PC-3 (cell line): ENCODE measurements at regions not wholly inside any gene's neighbourhood (a gene's known extent, or its start where the extent isn't known, plus 50 kb on each side); places are given as distances from the start of the nearest gene placed in this dataset.

ENCODE experiments used
- ATAC-seq: fragments of 200-7000 bp; cut with Tn5 transposase; 2 replicates; pipeline ENCODE4 v1.9.1; 2020; ENCODE audit warnings: mild to moderate bottlenecking, moderate library complexity
- BruUV-seq: library from RNA; stranded (reverse); fragments of 400-500 nt; replicated peaks from 2 replicates; lab custom pipeline; 2021; lab: Mats Ljungman, UMichigan
- CTCF ChIA-PET: fragments of 300-600 bp; sonication (Branson Sonifier 250); formaldehyde crosslinking; loops from one replicate; lab custom pipeline; 2022; ENCODE audit warnings: antibody characterized with exemption; lab: Charles Lee
- POLR2A ChIA-PET: fragments of 300-600 bp; sonication (Branson Sonifier 250); formaldehyde crosslinking; loops from one replicate; lab custom pipeline; 2022; ENCODE audit warnings: antibody characterized with exemption; ENCODE audit not compliant: unreplicated experiment; lab: Charles Lee
- DNase-seq: peaks from one replicate; pipeline ENCODE4 v3.0.0-alpha.2; 2015
- H2AFZ ChIP-seq: fragments of 300-600 bp; sonication (generic); 2 replicates; pipeline ENCODE4 v1.6.0; 2016; ENCODE audit warnings: antibody characterized with exemption, low read length
- H3F3A ChIP-seq: fragments of 300-600 bp; sonication (generic); one replicate; pipeline ENCODE4 v1.6.0; 2017; ENCODE audit warnings: antibody characterized with exemption, low read length, control low read depth, mild to moderate bottlenecking; ENCODE audit not compliant: unreplicated experiment
- H3K27ac ChIP-seq: fragments of 300-600 bp; sonication (generic); 2 replicates; pipeline ENCODE4 v1.5.1; 2016; ENCODE audit warnings: mild to moderate bottlenecking, low read length
- H3K27me3 ChIP-seq: fragments of 300-600 bp; sonication (generic); 2 replicates; pipeline ENCODE4 v1.6.1; 2016; ENCODE audit warnings: low read length, mixed read lengths
- H3K36me3 ChIP-seq: fragments of 300-600 bp; sonication (generic); 2 replicates; pipeline ENCODE4 v1.6.1; 2016; ENCODE audit warnings: low read depth, mixed run types, low read length, mixed read lengths
- H3K4me1 ChIP-seq: fragments of 300-600 bp; sonication (generic); 2 replicates; pipeline ENCODE4 v1.5.1; 2016; ENCODE audit warnings: low read length; ENCODE audit not compliant: insufficient read depth
- H3K4me2 ChIP-seq: fragments of 300-600 bp; sonication (generic); 2 replicates; pipeline ENCODE4 v1.6.0; 2016; ENCODE audit warnings: low read length
- H3K4me3 ChIP-seq: fragments of 300-600 bp; sonication (generic); 2 replicates; pipeline ENCODE4 v1.5.1; 2016; ENCODE audit warnings: mild to moderate bottlenecking, low read length, mixed read lengths
- H3K79me2 ChIP-seq: fragments of 300-600 bp; sonication (generic); 2 replicates; pipeline ENCODE4 v1.6.1; 2017; ENCODE audit warnings: low read length, mixed read lengths
- H3K9ac ChIP-seq: fragments of 300-600 bp; sonication (generic); 2 replicates; pipeline ENCODE4 v1.6.0; 2016; ENCODE audit warnings: mild to moderate bottlenecking, low read length
- H3K9me2 ChIP-seq: fragments of 300-600 bp; sonication (generic); replicated peaks from 2 replicates; pipeline ENCODE4 v1.6.1; 2016; ENCODE audit warnings: mixed run types, low read length, mixed read lengths
- H3K9me3 ChIP-seq: fragments of 300-600 bp; sonication (generic); 2 replicates; pipeline ENCODE4 v1.6.1; 2016; ENCODE audit warnings: low read length, mixed read lengths
- H4K20me1 ChIP-seq: fragments of 300-600 bp; sonication (generic); 2 replicates; pipeline ENCODE4 v1.6.1; 2016; ENCODE audit warnings: low read length, mixed read lengths
- EZH2 ChIP-seq: fragments of 300-600 bp; sonication (generic); IDR thresholded peaks from one replicate; pipeline ENCODE4 v1.6.1; 2017; ENCODE audit warnings: antibody characterized with exemption, mild to moderate bottlenecking, low read length; ENCODE audit not compliant: unreplicated experiment
- intact Hi-C: fragments of 100-400 bp; cut with micrococcal nuclease; formaldehyde crosslinking; loops from 2 replicates; pipeline ENCODE4 v1.9.0; 2023

- Histone ChIP-seq H3K9ac (no peak overlapping the region), H3K9me2 (no peaks in the 10 kb centered on the region), H4K20me1 (no peaks in the 10 kb centered on the region), H3K36me3 (no peaks in the 10 kb centered on the region), H3K27ac (no peak overlapping the region), H3K9me3 (no peaks in the 10 kb centered on the region), H3K27me3 (no peaks in the 10 kb centered on the region), H3K4me3 (no peak overlapping the region), H2AFZ (no peak overlapping the region), H3K4me2 (no peak overlapping the region), H3K79me2 (no peaks in the 10 kb centered on the region), H3F3A (no peaks in the 10 kb centered on the region), H3K4me1 (no peaks in the 10 kb centered on the region)
- no TSS peak for BruUV-seq
- ChIA-PET CTCF (no interaction called here), POLR2A (no interaction called here)
- no peak for ATAC-seq
- intact Hi-C loops, result no loop called here
- no peak for DNase-seq
- TF ChIP-seq EZH2, result no peak
These were observed 50.7 kb upstream of the TPRG1 start for GRCh38 chr3:189121092-189121491.
